ENCODE measurements at regions not wholly inside any gene's neighbourhood (a gene's known extent, or its start where the extent isn't known, plus 50 kb on each side); places are given as distances from the start of the nearest gene placed in this dataset.

- TF ChIP-seq, protein P1, sequence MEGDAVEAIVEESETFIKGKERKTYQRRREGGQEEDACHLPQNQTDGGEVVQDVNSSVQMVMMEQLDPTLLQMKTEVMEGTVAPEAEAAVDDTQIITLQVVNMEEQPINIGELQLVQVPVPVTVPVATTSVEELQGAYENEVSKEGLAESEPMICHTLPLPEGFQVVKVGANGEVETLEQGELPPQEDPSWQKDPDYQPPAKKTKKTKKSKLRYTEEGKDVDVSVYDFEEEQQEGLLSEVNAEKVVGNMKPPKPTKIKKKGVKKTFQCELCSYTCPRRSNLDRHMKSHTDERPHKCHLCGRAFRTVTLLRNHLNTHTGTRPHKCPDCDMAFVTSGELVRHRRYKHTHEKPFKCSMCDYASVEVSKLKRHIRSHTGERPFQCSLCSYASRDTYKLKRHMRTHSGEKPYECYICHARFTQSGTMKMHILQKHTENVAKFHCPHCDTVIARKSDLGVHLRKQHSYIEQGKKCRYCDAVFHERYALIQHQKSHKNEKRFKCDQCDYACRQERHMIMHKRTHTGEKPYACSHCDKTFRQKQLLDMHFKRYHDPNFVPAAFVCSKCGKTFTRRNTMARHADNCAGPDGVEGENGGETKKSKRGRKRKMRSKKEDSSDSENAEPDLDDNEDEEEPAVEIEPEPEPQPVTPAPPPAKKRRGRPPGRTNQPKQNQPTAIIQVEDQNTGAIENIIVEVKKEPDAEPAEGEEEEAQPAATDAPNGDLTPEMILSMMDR (IDR thresholded peaks at IDR 0.05): no peak
- Histone ChIP-seq H3K27ac (ENCODE audit: low read length) (no peak overlapping the region), H3K4me1 (ENCODE audit: control insufficient read depth, insufficient read depth, low read length) (no peaks in the 10 kb centered on the region), H3K27me3 (ENCODE audit: control insufficient read depth, insufficient read depth, low read length) (no peaks in the 10 kb centered on the region), H3K9me3 (ENCODE audit: control insufficient read depth, insufficient read depth, low read length) (no peaks in the 10 kb centered on the region), H3K36me3 (ENCODE audit: control insufficient read depth, insufficient read depth, low read length) (no peaks in the 10 kb centered on the region), H3K4me3 (ENCODE audit: low read length) (no peak overlapping the region)
- intact Hi-C loops (cut with micrococcal nuclease): no loop called here
- WGBS (ENCODE audit: insufficient coverage): 90% methylated on average over 1 of the region's 1 CpG
- DNase-seq (no peak), ATAC-seq (no peak)
- no peaks in the 10 kb centered on the region for H3K4me1 Mint-ChIP-seq
- no peak overlapping the region for H3K27ac Mint-ChIP-seq
- no peak overlapping the region for H3K4me3 Mint-ChIP-seq
- no peaks in the 10 kb centered on the region for H3K9me3 Mint-ChIP-seq
- H3K36me3 Mint-ChIP-seq: no peaks in the 10 kb centered on the region
- H3K27me3 Mint-ChIP-seq (ENCODE audit: low read depth in 2 of 2): peaks cover 0 to 3% of the 10 kb centered on the region in 2 donors
These were observed 72.5 kb upstream of the NYAP2 start for GRCh38 chr2:225326969-225327368.

DNA sequence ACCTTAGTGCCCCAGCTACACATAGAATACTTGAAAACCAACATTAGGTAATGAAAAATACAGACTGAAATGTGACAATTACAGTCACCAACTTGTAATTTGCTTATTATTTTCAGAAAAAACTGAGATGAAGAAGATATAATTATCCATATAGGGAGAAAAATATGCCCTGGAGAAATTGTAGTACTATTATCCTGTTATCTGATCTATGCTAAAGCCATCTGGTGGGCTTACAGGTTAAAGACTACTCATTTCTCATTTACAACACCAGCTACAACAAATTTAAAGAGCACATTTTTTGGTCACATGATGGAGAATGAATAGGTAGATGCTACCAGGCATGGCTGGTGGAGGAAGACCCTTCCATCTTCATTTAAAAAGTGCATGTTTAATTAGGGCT is 79.6 kb upstream of the NYAP2 start:
- Mint-ChIP-seq H3K36me3 (no peaks in the 10 kb centered on the region), H3K27me3 (ENCODE audit: low read depth in 2 of 2) (no peaks in the 10 kb centered on the region), H3K4me3 (no peak overlapping the region), H3K9me3 (no peaks in the 10 kb centered on the region), H3K4me1 (no peaks in the 10 kb centered on the region), H3K27ac (no peak overlapping the region)
- no peaks in the 10 kb centered on the region for H3K4me1 ChIP-seq (ENCODE audit: control insufficient read depth, insufficient read depth, low read length)
- no peaks in the 10 kb centered on the region for H3K36me3 ChIP-seq (ENCODE audit: control insufficient read depth, insufficient read depth, low read length)
- DNase-seq (no peak), ATAC-seq (no peak)
- no peak overlapping the region for H3K27ac ChIP-seq (ENCODE audit: low read length)
- TF ChIP-seq, protein P1 (IDR thresholded peaks at IDR 0.05): no peak
- no peaks in the 10 kb centered on the region for H3K9me3 ChIP-seq (ENCODE audit: control insufficient read depth, insufficient read depth, low read length)
- no peaks in the 10 kb centered on the region for H3K27me3 ChIP-seq (ENCODE audit: control insufficient read depth, insufficient read depth, low read length)
- no peak overlapping the region for H3K4me3 ChIP-seq (ENCODE audit: low read length)
- intact Hi-C loops (cut with micrococcal nuclease): no loop called here

DNA sequence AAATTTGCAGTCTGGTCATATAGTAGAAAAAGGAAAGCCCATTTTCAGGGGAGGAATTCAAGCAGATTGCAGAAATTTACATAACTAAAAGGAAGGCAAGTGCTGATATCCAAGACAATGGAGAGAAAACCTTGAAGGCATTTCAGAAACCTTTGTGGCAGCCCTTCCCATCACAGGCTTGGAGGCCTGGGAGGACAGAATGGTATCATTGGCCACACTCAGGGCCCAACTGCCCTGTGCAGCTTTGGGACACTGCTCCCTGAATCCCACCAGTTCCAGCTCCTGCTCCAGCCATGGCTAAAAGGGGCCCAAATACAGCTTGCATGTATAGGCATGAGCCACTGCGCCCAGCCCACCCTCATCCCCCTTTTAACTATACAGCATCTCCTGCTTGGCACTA is 81.1 kb upstream of the NYAP2 start:
- H3K36me3 Mint-ChIP-seq: no peaks in the 10 kb centered on the region
- H3K27ac ChIP-seq (ENCODE audit: low read length): no peak overlapping the region
- DNase-seq (no peak), ATAC-seq (no peak)
- no peaks in the 10 kb centered on the region for H3K9me3 ChIP-seq (ENCODE audit: control insufficient read depth, insufficient read depth, low read length)
- no peaks in the 10 kb centered on the region for H3K36me3 ChIP-seq (ENCODE audit: control insufficient read depth, insufficient read depth, low read length)
- intact Hi-C loops (cut with micrococcal nuclease): no loop called here
- H3K27me3 Mint-ChIP-seq (ENCODE audit: low read depth in 2 of 2): no peaks in the 10 kb centered on the region
- H3K27me3 ChIP-seq (ENCODE audit: control insufficient read depth, insufficient read depth, low read length): no peaks in the 10 kb centered on the region
- H3K9me3 Mint-ChIP-seq: no peaks in the 10 kb centered on the region
- no peaks in the 10 kb centered on the region for H3K4me1 ChIP-seq (ENCODE audit: control insufficient read depth, insufficient read depth, low read length)
- H3K4me3 Mint-ChIP-seq: no peak overlapping the region
- no peak overlapping the region for H3K4me3 ChIP-seq (ENCODE audit: low read length)
- no peaks in the 10 kb centered on the region for H3K4me1 Mint-ChIP-seq
- 86% methylated on average over 1 of the region's 1 CpG for WGBS (ENCODE audit: insufficient coverage)
- H3K27ac Mint-ChIP-seq: no peak overlapping the region
- TF ChIP-seq, protein P1 (IDR thresholded peaks at IDR 0.05): no peak

GRCh38 chr2:225317186-225317585 is 82.3 kb upstream of the NYAP2 start:
- Histone ChIP-seq H3K9me3 (ENCODE audit: control insufficient read depth, insufficient read depth, low read length) (no peaks in the 10 kb centered on the region), H3K27ac (ENCODE audit: low read length) (no peak overlapping the region), H3K4me1 (ENCODE audit: control insufficient read depth, insufficient read depth, low read length) (no peaks in the 10 kb centered on the region), H3K36me3 (ENCODE audit: control insufficient read depth, insufficient read depth, low read length) (no peaks in the 10 kb centered on the region), H3K27me3 (ENCODE audit: control insufficient read depth, insufficient read depth, low read length) (no peaks in the 10 kb centered on the region), H3K4me3 (ENCODE audit: low read length) (no peak overlapping the region)
- ATAC-seq: no peak
- intact Hi-C loops (cut with micrococcal nuclease): no loop called here
- Mint-ChIP-seq H3K36me3 (no peaks in the 10 kb centered on the region), H3K4me3 (no peak overlapping the region), H3K27ac (no peak overlapping the region), H3K27me3 (ENCODE audit: low read depth in 2 of 2) (no peaks in the 10 kb centered on the region), H3K4me1 (no peaks in the 10 kb centered on the region), H3K9me3 (no peaks in the 10 kb centered on the region)
- DNase-seq: no peak
- TF ChIP-seq, protein P1 (IDR thresholded peaks at IDR 0.05): no peak
